Gastrocnemius medialis (tissue), 4 donors: ENCODE measurements at regions not wholly inside any gene's neighbourhood (a gene's known extent, or its start where the extent isn't known, plus 50 kb on each side); places are given as distances from the start of the nearest gene placed in this dataset.

Source experiments
- CTCF ChIP-seq, 5 experiments: fragments of 450-650 bp in 3 of 5; fragments of 200-600 bp in 2 of 5; sonication (generic) in 2 of 5; IDR thresholded peaks in 4 of 5; conservative IDR thresholded peaks in 1 of 5; 1 replicate in 4 of 5; 2 replicates in 1 of 5; pipeline ENCODE4 v1.5.1; 2016 to 2019; ENCODE audit warnings: antibody characterized with exemption in 5 of 5, mild to moderate bottlenecking in 3 of 5, moderate library complexity in 3 of 5
- POLR2A ChIP-seq, 2 donors: fragments of 450-650 bp; IDR thresholded peaks; one replicate each; pipeline ENCODE4 v1.6.1; 2017; ENCODE audit warnings: antibody characterized with exemption in 2 of 2, mild to moderate bottlenecking in 2 of 2, moderate library complexity in 2 of 2

- no peak for TF ChIP-seq CTCF (IDR thresholded peaks at IDR 0.05 in 4 of 5, conservative IDR thresholded peaks at IDR 0.05 in 1 of 5)
- TF ChIP-seq POLR2A (IDR thresholded peaks at IDR 0.05) = no peak
These were observed 805.3 kb downstream of the SEMA5A start for GRCh38 chr5:8740595-8740994.
